ENCODE measurements at regions not wholly inside any gene's neighbourhood (a gene's known extent, or its start where the extent isn't known, plus 50 kb on each side); places are given as distances from the start of the nearest gene placed in this dataset.

DNA sequence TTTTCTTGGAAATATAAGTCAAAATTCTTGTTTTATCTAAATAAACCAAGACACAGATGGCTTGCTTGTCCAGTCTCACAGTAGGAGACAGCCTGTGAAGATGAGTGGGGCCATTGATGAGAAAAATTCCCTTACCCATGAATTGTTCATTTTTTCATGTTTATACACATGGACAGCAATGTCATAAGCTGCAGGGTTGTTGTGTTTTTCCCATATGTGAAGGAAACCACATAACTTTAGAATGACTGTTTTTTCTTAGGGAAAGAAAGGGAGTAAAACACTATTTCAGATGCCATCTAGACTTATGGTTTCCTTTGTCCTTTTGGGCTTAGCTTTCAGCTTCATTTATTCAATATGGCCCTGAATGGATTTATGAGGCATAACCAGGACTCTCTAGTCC lies 622.5 kb upstream of the NR5A2 start:
- no peak overlapping the region for H3K4me3 ChIP-seq
- no peak overlapping the region for H3K27ac ChIP-seq
- DNase-seq = no peak
- H3K4me1 ChIP-seq = no peaks in the 10 kb centered on the region
- no peaks in the 10 kb centered on the region for H3K27me3 ChIP-seq
- H3K36me3 ChIP-seq = no peaks in the 10 kb centered on the region
- H3K9me3 ChIP-seq (replicated peaks) = no peaks in the 10 kb centered on the region

DNA sequence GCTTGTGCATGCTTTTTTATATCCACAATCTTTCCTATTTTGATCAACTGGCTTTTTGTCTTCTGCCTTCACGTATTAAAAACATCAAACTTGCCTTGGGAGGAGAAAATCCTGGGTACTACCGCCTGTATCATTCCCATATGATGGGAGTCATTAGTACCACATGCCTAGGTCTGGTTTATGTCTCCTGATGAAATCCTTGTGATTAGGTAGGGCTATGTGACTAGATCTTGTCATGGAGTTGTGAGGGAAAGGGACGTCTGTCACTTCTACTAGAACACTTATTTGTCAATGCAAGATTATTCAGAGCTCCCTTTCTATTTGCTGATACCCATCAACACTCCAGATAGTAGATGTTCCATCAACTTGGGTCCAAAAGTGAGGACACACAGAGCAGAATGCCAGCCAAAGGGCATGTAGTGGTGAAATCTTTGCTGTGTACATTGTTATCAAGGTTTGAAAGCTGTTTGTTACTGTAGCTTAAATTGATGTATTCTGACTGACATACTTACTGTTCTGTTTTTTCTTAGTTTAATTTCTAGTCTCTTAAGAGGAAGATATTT lies 621.8 kb upstream of the NR5A2 start:
- Histone ChIP-seq H3K9me3 (replicated peaks) (no peaks in the 10 kb centered on the region), H3K27me3 (no peaks in the 10 kb centered on the region), H3K27ac (no peak overlapping the region), H3K4me3 (no peak overlapping the region), H3K4me1 (no peaks in the 10 kb centered on the region), H3K36me3 (no peaks in the 10 kb centered on the region)
- no peak for DNase-seq

- no peaks in the 10 kb centered on the region for H3K36me3 ChIP-seq
- no peak overlapping the region for H3K27ac ChIP-seq
- DNase-seq = no peak
- no peak overlapping the region for H3K4me3 ChIP-seq
- H3K27me3 ChIP-seq = no peaks in the 10 kb centered on the region
- no peaks in the 10 kb centered on the region for H3K4me1 ChIP-seq
- H3K9me3 ChIP-seq (replicated peaks) = no peaks in the 10 kb centered on the region
Measured at GRCh38 chr1:199410462-199410861, 617.0 kb upstream of the NR5A2 start.

GRCh38 chr1:199411506-199411905 lies 616.0 kb upstream of the NR5A2 start:
- no peaks in the 10 kb centered on the region for H3K27me3 ChIP-seq
- DNase-seq = no peak
- H3K36me3 ChIP-seq = no peaks in the 10 kb centered on the region
- no peaks in the 10 kb centered on the region for H3K9me3 ChIP-seq (replicated peaks)
- H3K4me1 ChIP-seq = no peaks in the 10 kb centered on the region
- H3K27ac ChIP-seq = no peak overlapping the region
- H3K4me3 ChIP-seq = no peak overlapping the region

DNA sequence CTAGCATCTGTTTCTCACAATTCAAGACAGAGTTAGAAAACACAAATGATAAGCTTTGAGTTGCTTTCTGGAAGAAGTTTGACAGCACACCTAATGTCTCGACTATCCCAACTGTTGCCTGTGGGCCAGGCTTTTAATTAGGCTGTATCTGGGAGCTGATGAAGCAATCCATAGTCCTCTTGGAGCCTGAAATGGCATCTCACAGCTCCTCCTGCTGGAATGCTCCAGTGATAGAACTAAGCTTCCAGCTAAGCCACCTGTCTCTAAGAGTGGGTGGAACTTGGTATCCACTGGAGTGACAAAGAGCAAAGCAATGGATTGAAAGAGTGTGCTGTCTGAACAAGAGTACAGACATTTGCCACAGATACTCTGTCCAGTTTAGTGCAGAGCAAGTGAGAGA lies 605.3 kb upstream of the NR5A2 start:
- Histone ChIP-seq H3K9me3 (replicated peaks) (no peaks in the 10 kb centered on the region), H3K27ac (no peak overlapping the region), H3K4me1 (no peaks in the 10 kb centered on the region), H3K27me3 (no peaks in the 10 kb centered on the region), H3K4me3 (no peak overlapping the region), H3K36me3 (no peaks in the 10 kb centered on the region)
- peak in 1 of 2 experiments; percentile 4 for DNase-seq

DNA sequence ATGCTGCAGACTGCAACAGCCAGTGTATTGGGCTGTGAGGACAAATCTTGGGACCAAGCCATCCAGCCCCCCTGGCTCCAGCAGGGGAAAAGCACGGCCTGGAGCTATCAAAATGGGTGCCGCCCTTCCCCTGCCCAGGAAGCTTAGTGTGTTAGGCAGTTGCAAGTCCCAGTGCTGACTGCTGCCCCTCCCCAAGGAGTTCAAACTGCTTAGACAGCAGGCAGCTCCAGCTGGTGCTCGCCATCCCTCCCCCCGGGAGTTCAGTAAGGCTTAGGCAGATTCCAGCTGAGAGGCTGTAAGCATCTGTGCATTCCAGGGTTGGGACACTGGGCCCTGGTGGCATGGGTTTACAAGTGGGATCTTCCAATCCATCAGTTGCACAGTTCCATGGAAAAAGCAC lies 579.6 kb upstream of the NR5A2 start:
- H3K4me3 ChIP-seq = no peak overlapping the region
- no peak for DNase-seq

DNA sequence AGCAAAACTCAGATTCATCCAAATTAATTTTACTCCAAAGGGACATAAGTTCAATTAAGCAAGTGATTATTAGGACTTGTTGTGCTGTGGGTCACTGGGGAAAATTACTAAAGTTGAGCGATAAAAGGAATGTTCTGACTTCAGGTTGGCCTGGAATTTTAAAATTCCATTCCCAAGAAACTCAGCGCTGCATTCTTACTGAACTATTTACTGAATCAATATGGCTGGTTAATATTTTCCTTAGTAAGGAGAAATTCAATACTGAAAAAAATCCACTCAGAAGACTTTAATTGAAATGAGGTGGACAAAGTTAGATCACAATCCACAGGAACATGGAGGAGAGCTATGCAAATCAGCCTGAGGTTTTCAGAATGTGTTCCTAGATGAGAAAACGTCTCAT lies 578.9 kb upstream of the NR5A2 start:
- no peak overlapping the region for H3K4me3 ChIP-seq
- no peaks in the 10 kb centered on the region for H3K4me1 ChIP-seq
- no peaks in the 10 kb centered on the region for H3K9me3 ChIP-seq (replicated peaks)
- no peaks in the 10 kb centered on the region for H3K36me3 ChIP-seq
- H3K27me3 ChIP-seq = no peaks in the 10 kb centered on the region
- no peak overlapping the region for H3K27ac ChIP-seq
- no peak for DNase-seq

More for the DNA sequence above, 579.6 kb upstream of the NR5A2 start:
- Histone ChIP-seq H3K27ac (no peak overlapping the region), H3K9me3 (replicated peaks) (no peaks in the 10 kb centered on the region), H3K27me3 (no peaks in the 10 kb centered on the region), H3K36me3 (no peaks in the 10 kb centered on the region), H3K4me1 (no peaks in the 10 kb centered on the region)

GRCh38 chr1:199449221-199449620 lies 578.3 kb upstream of the NR5A2 start:
- H3K27me3 ChIP-seq = no peaks in the 10 kb centered on the region
- DNase-seq = no peak
- H3K27ac ChIP-seq = no peak overlapping the region
- no peaks in the 10 kb centered on the region for H3K9me3 ChIP-seq (replicated peaks)
- no peak overlapping the region for H3K4me3 ChIP-seq
- no peaks in the 10 kb centered on the region for H3K36me3 ChIP-seq
- no peaks in the 10 kb centered on the region for H3K4me1 ChIP-seq

DNA sequence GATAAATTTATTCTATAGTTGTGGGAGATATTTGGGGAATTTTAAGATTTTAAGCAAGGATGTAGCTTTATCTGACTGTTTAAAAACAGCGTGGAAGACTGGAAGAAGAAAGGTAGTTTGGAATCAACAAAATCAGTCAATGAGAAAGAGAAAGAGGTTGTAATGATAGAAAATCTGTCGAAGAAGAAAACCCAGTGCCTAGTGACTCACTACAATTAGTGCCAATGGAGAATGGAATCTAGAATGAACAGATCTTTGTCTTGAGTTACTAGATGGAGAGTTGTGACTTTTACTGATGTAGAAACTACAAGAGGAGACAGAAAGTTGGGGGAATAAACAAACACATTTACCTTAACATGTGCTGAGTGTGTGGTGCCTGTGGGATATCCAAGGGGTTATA lies 577.8 kb upstream of the NR5A2 start:
- H3K4me1 ChIP-seq = no peaks in the 10 kb centered on the region
- H3K36me3 ChIP-seq = no peaks in the 10 kb centered on the region
- H3K4me3 ChIP-seq = no peak overlapping the region
- no peaks in the 10 kb centered on the region for H3K27me3 ChIP-seq
- no peak overlapping the region for H3K27ac ChIP-seq
- DNase-seq = no peak
- no peaks in the 10 kb centered on the region for H3K9me3 ChIP-seq (replicated peaks)

DNA sequence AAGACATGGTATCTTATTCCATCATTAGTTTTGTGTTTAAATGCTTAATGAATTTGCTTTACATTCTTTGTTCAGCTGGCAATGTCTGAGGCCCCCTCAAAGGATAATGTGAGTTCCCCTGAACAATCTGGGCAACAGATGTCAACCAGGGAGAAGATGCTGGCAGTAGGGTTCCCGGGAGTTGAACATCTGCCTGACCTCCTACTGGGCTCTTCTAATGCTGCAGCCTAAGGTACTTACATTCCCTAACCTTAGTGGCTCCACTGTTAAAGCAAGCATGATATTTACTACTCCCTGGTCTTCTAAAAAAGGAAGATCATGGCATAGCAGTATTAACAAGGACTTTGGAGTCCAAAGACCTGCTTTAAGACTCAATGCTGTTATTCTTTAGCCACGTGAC lies 574.9 kb upstream of the NR5A2 start:
- no peak for DNase-seq
- H3K9me3 ChIP-seq (replicated peaks) = no peaks in the 10 kb centered on the region
- H3K4me1 ChIP-seq = no peaks in the 10 kb centered on the region
- no peaks in the 10 kb centered on the region for H3K27me3 ChIP-seq
- H3K4me3 ChIP-seq = no peak overlapping the region
- no peaks in the 10 kb centered on the region for H3K36me3 ChIP-seq
- no peak overlapping the region for H3K27ac ChIP-seq

GRCh38 chr1:199453723-199454122 lies 573.8 kb upstream of the NR5A2 start:
- H3K27ac ChIP-seq = no peak overlapping the region
- no peaks in the 10 kb centered on the region for H3K36me3 ChIP-seq
- no peak for DNase-seq

GRCh38 chr1:199460933-199461332 lies 566.6 kb upstream of the NR5A2 start:
- Histone ChIP-seq H3K27ac (no peak overlapping the region), H3K36me3 (no peaks in the 10 kb centered on the region), H3K4me3 (no peak overlapping the region), H3K27me3 (no peaks in the 10 kb centered on the region), H3K4me1 (no peaks in the 10 kb centered on the region), H3K9me3 (replicated peaks) (no peaks in the 10 kb centered on the region)
- DNase-seq = no peak

More at GRCh38 chr1:199453723-199454122, 573.8 kb upstream of the NR5A2 start:
- no peaks in the 10 kb centered on the region for H3K9me3 ChIP-seq (replicated peaks)
- no peaks in the 10 kb centered on the region for H3K27me3 ChIP-seq
- H3K4me3 ChIP-seq = no peak overlapping the region
- no peaks in the 10 kb centered on the region for H3K4me1 ChIP-seq

- H3K36me3 ChIP-seq = no peaks in the 10 kb centered on the region
- no peaks in the 10 kb centered on the region for H3K4me1 ChIP-seq
- H3K27me3 ChIP-seq = no peaks in the 10 kb centered on the region
- peak; percentile 28 to 47 for DNase-seq
- H3K27ac ChIP-seq = no peak overlapping the region
- H3K4me3 ChIP-seq = no peak overlapping the region
- no peaks in the 10 kb centered on the region for H3K9me3 ChIP-seq (replicated peaks)
Measured at GRCh38 chr1:199463521-199464127, 563.9 kb upstream of the NR5A2 start.

GRCh38 chr1:199466961-199467360 lies 560.5 kb upstream of the NR5A2 start:
- peak in 1 of 2 experiments; percentile 3 for DNase-seq
- no peak overlapping the region for H3K27ac ChIP-seq
- no peaks in the 10 kb centered on the region for H3K27me3 ChIP-seq
- no peaks in the 10 kb centered on the region for H3K4me1 ChIP-seq
- no peaks in the 10 kb centered on the region for H3K9me3 ChIP-seq (replicated peaks)
- H3K4me3 ChIP-seq = no peak overlapping the region
- H3K36me3 ChIP-seq = no peaks in the 10 kb centered on the region

DNA sequence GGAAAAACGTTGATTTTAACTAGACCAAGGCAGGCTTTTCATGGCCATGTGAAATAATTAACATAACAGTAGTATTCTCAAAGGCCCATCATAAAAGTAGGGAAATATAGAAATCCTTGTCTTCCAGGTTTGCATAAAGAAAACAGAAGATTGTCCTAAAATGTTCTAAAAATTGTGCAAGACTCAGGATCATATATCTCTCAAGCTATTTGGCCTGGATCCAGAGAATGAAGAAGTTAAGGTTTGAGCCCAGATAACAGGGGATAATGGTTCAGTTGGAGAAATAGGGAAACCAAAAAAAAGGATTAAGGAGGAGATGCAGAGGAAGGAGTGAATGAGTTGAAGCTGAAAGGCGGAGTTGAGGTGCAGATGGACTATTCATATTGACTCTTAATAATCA lies 555.5 kb upstream of the NR5A2 start:
- Histone ChIP-seq H3K27ac (no peak overlapping the region), H3K36me3 (no peaks in the 10 kb centered on the region)
- no peak for DNase-seq

GRCh38 chr1:199472978-199473377 lies 554.5 kb upstream of the NR5A2 start:
- no peak overlapping the region for H3K4me3 ChIP-seq
- H3K4me1 ChIP-seq = no peaks in the 10 kb centered on the region
- no peaks in the 10 kb centered on the region for H3K27me3 ChIP-seq
- H3K27ac ChIP-seq = no peak overlapping the region
- no peak for DNase-seq
- H3K9me3 ChIP-seq (replicated peaks) = no peaks in the 10 kb centered on the region
- H3K36me3 ChIP-seq = no peaks in the 10 kb centered on the region

More for the DNA sequence above, 555.5 kb upstream of the NR5A2 start:
- H3K9me3 ChIP-seq (replicated peaks) = no peaks in the 10 kb centered on the region
- H3K27me3 ChIP-seq = no peaks in the 10 kb centered on the region
- H3K4me1 ChIP-seq = no peaks in the 10 kb centered on the region
- H3K4me3 ChIP-seq = no peak overlapping the region

All from SJCRH30 (cell line).